ENCODE measurements at regions not wholly inside any gene's neighbourhood (a gene's known extent, or its start where the extent isn't known, plus 50 kb on each side); places are given as distances from the start of the nearest gene placed in this dataset.

DNA sequence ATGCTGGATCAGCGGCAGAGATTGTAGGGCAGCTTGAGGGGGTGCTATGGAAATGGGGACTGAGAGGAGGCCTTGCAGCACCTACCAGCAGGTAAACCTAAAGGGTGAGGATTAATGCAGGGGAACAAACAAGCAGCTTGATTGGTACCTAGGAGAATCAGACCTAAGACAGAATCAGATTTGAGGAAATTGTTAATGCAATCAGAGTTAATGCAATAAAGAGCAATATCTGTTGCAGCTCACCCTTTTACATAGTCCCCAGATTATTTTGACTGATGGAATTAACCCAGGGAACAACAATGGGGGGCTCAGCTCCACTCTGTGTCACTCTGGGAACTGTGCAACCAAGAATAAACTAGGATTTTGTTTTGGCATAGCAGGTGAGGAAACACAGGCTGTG lies 64.5 kb downstream of the ZC3H11B start:
- TF ChIP-seq CREB1 (IDR thresholded peaks at IDR 0.05; ENCODE audit: low read depth) (no peak), EP300 (IDR thresholded peaks at IDR 0.05; ENCODE audit: borderline replicate concordance) (no peak), TAF1 (IDR thresholded peaks at IDR 0.05; ENCODE audit: low read depth) (no peak), EGR1 (IDR thresholded peaks at IDR 0.05) (no peak), REST (IDR thresholded peaks at IDR 0.05; ENCODE audit: low read depth) (no peak), RAD21 (IDR thresholded peaks at IDR 0.05; ENCODE audit: low read depth) (no peak), FOXM1 (IDR thresholded peaks at IDR 0.05; ENCODE audit: borderline replicate concordance, low read depth) (no peak)
- TF ChIP-seq, protein P1, sequence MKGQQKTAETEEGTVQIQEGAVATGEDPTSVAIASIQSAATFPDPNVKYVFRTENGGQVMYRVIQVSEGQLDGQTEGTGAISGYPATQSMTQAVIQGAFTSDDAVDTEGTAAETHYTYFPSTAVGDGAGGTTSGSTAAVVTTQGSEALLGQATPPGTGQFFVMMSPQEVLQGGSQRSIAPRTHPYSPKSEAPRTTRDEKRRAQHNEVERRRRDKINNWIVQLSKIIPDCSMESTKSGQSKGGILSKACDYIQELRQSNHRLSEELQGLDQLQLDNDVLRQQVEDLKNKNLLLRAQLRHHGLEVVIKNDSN (IDR thresholded peaks at IDR 0.05), result no peak
